EL (cell line): ENCODE measurements at regions not wholly inside any gene's neighbourhood (a gene's known extent, or its start where the extent isn't known, plus 50 kb on each side); places are given as distances from the start of the nearest gene placed in this dataset.

Source experiments
- DNase-seq: peaks from one replicate; pipeline ENCODE4 v3.0.0-alpha.2; 2016

- no peak for DNase-seq
Observed at GRCh38 chr18:75158465-75159237, 50.3 kb downstream of the PTGR3 start.

DNA sequence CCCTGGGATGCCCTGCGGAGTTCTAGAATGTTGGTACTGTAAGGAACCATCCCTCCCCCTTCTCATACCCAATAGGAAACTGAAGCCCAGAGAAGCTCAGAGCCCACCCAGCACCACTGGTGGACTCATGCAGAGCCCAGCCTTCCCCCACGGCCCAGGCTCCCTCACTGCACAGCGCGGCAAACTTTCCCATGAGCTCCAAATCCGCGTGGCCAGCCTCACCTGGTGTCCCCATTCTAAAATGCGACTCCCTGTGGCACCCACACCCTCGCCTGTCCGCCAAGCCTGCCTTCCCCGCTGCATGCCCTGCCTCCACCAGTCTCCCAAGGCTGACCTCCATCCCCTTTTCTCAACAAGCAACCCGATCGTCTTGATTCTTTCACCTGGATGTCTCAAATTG, 51.1 kb downstream of the PTGR3 start:
- DNase-seq: no peak

- DNase-seq: no peak
Observed at GRCh38 chr18:75157381-75157780, 51.6 kb downstream of the PTGR3 start.

GRCh38 chr18:75156831-75157230, 52.1 kb downstream of the PTGR3 start:
- DNase-seq: no peak

DNA sequence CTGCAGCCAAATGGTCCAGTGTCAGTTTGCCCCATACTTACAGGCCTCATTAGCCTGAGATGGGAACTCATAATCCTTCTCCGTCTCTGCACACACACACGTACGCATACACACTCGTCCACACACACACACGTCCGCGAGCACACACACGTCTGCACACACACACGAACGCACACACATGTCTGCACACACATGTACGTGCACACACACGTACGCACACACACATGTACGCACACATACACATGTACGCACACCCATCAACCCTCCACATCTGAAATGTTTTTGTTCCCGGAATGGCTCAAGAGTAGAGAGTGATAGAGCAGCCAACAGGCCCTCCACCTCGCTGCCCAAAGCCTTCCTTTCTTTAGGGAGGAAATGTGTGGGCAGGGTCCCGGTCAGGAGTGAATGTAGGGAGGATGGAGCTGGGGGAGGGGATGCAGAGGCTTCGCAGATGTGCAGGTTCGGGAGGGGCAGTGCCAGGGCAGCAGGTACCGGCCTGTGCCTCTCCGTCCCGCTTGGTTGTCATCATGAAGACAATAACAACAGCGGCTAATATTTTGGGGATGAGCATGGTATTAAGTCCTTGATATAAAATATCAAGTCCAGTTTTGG, 52.7 kb downstream of the PTGR3 start:
- DNase-seq: no peak

- DNase-seq: no peak
Observed at GRCh38 chr18:75154997-75155396, 53.9 kb downstream of the PTGR3 start.

GRCh38 chr18:75154259-75154658, 54.7 kb downstream of the PTGR3 start:
- DNase-seq: no peak

DNA sequence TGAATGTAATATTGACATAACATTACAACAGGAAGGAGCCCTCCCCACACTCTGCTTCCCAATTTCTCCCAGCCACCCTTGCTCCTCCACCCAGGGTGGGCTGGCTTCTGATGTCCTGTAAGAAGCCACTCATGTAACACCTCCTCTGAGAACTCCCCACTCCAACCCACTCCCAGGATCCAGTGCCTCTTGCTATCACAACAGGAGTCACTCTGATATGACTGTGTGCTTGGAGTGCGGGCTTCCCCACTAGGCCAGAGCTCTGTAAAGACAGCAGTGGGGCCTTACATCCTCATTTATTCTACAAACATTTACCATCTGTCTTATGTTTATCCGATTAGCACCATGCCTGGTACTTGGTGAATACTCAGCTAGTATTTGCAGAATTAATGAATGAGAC, 65.1 kb downstream of the PTGR3 start:
- no peak for DNase-seq

GRCh38 chr18:75142677-75143076, 66.3 kb downstream of the PTGR3 start:
- DNase-seq: no peak

DNA sequence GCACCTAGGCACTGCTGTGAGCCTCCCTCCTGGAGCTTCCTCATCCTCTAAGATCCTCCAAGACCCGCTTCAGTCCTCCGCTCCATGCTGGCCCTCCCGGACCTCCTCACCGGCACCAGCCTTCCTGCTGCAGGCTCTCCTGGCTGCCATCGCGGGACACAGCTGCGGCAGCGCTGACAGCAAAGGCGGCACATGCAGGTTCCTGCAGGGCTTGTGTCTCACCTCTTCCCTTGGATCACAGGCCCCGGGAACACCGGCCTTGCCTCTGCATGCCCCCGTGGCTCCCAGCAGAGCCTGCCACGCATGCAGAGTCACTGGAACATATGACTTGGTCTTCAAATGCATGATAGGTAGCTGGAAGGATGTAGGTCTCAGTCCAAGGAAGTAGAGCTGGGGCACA, 67.2 kb downstream of the PTGR3 start:
- no peak for DNase-seq

GRCh38 chr18:75141166-75141565, 67.8 kb downstream of the PTGR3 start:
- no peak for DNase-seq

DNA sequence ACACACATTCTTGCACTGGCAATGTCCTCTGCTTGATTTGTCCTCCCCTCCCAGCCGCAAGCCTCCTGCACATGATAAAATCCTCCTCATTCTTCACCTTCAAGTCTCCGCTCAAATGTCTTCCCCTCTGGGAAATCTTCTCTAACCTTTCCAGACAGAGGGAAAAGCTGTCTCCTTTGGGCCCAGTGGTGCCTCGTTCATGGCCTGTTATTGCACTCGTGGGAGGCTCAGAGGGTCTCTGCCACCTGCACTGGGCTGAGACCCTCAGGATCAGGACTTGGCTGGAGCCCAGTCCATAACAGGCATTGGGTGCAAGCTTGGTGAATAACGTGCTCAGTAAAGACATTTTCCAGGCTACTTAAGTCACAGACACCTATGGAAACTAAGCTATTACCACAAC, 68.6 kb downstream of the PTGR3 start:
- DNase-seq: no peak

DNA sequence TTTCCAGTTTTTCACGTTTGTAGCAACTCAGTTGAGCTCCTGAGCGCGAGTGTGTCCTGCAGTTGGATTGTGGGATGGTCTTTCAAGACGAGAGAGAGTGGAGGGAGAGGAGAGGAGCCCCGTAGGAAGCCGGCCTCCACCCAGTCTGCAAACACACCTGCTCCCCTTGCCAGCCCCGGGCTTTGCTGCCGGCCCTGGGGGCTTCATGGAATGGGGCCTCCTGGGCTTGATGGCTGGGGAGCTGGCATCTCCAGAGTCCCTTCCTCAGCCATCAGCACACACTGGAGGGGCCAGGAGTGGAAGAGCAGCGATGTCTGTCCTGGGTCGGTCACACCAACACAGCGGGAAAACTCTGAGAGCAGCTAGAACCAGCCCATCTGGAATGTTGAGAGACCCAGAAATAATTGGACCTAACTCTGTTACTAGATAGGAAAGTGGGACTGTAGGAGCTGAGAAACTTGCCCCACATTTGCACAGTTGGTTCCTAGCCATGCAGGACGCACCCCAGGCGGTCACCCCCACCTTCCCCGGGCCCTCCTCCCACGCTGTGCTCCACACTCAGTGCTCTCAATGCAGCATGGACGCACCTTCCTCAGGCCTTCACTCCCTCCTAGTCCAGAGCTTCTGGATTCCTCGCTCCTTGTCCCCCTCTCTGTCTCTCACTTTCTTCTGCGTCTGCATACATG, 69.6 kb downstream of the PTGR3 start:
- DNase-seq: no peak

DNA sequence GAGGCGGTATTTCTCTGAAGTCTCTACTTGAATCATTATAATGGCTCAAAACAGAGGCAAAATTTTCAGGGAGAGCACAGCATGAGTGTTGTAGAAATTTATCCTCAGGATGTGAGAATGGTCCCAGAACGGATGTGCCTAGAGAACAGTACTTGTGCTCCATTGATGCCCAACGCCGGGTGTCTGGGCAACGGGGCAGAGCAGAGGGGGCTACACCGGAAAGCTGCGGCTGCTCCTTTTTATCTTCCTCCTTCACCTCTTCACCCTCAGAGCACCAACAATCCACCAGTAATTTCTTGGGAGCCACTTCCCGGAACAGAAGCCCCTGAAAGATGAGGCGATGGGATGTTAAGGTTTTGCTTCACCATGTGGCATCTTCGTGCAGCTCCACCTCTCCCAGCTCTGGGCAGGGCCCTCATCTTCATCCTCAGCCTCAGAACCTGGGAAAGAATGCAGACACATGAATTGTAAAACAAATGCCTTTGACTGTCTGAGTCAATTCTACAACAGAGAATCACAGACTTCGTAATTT, 71.5 kb downstream of the PTGR3 start:
- DNase-seq: no peak

DNA sequence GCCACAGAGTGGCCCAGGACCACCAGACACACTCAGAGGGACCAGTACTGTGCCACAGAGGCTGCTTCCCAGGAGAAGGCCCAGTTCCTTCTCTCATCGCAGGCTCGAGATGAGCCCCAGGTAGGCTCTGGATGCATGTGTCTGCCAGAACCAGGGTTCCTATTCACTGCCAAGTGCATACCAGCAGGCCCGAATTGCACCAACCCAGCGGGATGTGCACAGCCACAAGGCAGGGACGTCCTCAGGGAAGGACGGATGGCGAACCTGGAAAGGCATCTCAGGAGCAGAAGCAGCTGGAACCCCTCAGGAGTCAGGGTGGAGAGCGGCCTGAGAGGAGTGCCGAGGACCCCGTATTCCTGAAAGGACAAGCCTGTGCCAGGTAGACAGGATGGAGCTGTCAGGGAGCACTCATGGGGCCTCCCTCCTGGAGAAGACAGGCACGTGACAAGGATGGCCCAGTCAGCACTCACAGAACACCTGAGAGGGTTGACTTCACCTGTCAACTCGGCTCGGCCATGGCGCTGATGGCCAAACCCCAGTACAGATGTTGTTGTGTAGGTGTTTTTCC, 73.7 kb downstream of the PTGR3 start:
- DNase-seq: no peak

DNA sequence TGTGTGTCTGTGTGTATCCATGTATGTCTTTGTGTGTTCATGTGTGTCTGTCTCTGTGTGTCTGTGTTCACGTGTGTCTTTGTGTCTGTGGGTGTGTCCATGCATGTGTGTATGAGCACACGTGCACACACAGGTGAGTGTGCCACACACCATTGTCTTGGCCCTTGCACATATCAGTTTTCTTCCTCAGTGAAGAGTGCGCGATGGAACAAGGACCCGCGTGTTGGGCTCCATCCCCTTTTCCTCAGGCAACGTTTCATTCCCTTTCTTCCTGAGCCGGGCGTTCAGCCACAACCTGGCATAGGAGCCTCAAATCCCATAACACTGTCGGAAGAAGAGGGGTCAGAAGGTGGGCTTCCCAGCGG, 74.3 kb downstream of the PTGR3 start:
- DNase-seq: no peak

DNA sequence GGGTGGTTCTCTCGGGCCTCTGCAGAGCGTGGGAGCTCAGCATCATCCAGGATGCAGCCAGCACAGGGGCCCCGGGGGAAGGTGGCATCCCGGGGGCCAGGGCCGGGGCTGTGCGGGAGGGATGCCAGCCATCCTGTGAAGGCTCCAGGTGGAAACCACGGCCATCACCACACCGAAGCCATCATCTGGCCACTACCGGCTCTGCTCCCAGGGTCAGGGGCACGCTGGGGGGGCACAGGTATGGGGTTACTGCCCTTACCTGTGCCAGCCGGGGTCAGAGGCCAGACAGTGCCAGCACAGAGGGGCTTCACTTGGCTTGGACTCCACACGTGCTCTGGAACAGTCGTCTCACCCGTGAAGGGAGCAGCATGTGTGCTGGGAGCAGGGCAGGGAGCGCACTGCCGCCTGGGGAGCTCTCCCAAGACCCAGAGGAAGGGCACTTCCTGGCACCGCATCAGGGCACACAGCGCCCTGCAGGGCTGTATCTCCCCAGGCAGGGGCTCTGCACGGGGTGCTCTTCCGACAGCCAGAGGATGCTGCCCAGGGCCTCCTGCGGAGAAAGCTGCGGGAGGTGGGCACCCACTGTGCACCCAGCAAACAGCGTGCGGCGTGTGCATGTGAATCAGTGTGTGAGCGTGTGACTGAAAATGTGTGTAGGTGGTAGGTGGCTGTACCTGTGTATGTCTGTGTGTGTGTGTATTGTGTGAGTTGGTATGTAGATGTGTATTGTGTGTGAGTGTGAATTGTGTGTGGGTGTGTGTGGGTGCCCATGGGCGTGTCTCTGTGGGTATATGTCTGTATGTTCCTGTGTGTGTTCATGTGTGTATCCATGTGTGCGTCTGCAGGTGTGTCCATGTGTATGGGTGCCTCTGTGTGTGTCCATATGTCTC, 75.0 kb downstream of the PTGR3 start:
- no peak for DNase-seq

DNA sequence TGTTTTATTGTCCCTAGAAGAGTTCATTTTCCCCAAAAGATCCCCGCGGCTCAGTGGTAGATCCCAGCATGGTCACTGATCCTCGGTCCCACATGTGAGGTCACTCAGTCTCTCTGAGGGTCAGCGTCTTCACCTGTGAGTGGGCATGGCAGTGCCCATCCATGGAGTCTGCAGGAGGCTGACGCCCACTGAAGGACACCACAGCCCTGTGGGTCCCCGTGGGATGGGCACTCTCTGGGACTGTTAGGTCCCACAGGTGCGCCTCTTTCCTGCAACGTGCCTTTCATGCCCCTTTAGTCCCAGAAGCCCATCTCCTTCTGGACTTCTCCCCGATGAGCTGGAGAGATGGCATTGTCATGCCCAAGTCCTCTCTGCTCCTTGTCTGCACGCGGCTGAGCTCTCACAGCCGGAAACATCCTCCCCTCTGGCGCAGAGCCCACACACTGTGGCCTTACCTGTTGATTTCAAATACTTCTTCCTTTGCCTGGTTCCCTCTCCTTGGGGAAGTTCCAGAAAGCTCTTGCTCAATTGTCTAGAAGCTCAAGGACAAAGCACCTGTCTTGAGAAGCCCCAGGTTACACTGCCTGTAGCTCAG, 75.9 kb downstream of the PTGR3 start:
- DNase-seq: no peak

DNA sequence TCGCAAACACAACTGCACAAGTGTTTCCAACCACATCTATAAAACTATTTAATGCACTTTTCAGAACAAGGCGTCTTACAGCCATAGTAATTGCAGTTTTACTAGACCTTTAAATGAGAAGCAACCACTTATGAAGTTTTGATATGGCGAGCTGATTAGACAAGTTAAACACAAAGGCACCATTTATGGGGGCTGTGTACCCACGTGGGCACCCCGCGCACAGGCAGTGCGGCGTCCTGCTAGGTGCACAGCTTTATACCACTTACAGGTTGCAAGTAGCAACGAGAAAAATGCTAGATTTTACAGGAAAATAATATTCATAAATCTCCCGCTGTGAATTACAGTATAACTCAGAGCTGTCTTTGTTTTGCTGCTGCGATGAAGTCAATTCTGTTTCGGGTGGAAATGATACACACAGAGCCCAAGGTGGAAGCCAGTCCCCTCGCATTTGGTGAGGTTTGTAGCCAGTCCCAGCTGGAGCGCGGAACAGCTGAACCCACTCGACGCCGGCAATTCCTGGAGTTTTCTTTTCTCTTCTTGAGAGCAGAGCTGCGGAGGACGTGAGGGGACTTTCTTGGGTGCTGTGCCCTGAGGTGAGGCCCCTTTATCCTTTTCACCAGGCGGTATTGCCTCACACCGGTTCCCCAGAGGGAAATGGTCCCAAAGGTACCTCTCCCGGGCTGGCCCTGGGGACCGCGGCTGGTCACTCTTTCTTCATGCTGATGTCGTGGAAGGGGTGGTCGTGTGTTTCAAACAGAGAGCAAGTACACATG, 76.7 kb downstream of the PTGR3 start:
- DNase-seq: no peak

DNA sequence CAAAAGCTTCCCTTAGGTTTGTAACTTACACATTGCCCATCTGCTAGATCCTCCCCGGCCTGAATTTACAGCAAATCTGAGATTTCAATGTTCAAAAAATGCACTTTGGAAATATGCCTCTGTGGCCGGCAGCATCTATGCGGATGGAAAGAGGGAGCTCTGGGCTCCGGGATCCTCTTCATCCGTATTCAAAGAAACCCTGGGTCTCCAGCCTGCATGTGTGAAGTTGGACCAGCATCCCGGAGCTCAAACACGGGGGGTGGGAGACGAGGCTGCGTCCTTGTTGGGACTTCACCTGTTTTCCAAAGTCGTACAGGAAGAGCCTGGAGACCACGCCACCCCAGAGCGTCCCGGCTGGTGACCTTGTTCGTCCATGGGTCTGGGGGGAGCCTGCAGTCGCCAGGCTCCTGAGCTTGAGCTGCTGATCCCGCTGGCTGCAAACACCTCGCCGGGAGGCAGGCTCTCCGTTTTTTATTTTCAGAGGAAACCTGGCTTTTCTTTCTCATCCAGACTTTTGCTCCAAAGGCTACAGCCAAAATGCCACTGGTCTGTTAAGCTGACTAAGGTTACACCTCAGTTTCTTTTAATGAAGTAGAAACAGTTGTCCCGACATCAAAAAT, 77.4 kb downstream of the PTGR3 start:
- DNase-seq: peak; percentile 11
